ENCODE measurements at regions not wholly inside any gene's neighbourhood (a gene's known extent, or its start where the extent isn't known, plus 50 kb on each side); places are given as distances from the start of the nearest gene placed in this dataset.

DNA sequence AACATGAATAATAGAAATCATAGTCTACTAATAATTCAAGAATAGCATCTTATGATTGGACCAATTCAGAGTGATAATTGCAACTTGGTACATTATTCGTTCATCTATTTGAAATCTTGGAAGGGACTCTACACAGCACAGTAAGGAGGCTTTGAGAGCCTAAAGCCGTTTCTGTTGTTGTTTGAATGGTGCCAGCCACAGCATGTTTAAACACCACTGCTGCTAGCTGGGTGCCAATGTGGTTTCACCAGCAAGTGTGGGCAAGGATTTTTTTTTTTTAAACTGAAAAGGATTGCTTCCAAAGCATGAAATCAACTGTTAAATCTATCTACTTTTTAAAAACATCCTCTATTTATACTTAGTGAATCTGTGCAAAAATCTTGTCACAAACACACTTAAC, 253.9 kb upstream of the MAP3K1 start:
- TF ChIP-seq, protein P1, sequence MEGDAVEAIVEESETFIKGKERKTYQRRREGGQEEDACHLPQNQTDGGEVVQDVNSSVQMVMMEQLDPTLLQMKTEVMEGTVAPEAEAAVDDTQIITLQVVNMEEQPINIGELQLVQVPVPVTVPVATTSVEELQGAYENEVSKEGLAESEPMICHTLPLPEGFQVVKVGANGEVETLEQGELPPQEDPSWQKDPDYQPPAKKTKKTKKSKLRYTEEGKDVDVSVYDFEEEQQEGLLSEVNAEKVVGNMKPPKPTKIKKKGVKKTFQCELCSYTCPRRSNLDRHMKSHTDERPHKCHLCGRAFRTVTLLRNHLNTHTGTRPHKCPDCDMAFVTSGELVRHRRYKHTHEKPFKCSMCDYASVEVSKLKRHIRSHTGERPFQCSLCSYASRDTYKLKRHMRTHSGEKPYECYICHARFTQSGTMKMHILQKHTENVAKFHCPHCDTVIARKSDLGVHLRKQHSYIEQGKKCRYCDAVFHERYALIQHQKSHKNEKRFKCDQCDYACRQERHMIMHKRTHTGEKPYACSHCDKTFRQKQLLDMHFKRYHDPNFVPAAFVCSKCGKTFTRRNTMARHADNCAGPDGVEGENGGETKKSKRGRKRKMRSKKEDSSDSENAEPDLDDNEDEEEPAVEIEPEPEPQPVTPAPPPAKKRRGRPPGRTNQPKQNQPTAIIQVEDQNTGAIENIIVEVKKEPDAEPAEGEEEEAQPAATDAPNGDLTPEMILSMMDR (IDR thresholded peaks at IDR 0.05; ENCODE audit: insufficient read depth, low read depth, low read length, missing control alignments) = no peak
- no peak overlapping the region for H3K4me3 ChIP-seq (ENCODE audit: low read length)
- DNase-seq (ENCODE audit: low read depth) = peak; percentile 49

DNA sequence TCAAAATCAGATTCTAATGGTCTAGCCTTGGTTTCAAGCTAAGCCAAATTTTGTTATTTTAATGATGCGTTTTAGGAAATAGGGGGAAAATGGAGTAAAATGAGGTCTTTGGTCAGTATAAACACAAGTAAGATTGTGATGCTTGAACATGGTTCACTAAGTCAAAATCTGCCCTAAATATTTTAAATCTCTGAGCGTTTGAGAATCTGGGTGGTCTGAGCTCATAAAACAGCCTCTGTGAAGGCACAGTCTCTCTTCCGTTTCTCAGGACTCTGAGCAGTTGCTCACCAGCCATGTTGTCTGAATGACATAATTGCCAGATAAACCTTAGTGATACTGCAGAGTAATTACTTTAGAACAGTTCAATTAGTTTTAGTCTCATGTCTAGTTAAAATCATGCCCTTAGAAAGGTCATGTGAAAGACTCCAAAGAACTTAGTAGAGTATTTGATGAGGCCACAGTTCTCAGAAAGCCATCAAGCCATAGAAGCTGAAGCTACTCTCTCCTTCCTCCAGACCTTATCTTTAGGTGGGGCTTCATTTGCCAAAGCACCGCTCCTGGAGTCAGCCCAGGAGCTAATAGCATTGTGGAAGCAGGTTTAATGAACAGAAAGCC, 257.1 kb upstream of the MAP3K1 start:
- H3K4me3 ChIP-seq (ENCODE audit: low read length) = no peak overlapping the region
- TF ChIP-seq, protein P1 (IDR thresholded peaks at IDR 0.05; ENCODE audit: insufficient read depth, low read depth, low read length, missing control alignments) = no peak
- no peak for DNase-seq (ENCODE audit: low read depth)

DNA sequence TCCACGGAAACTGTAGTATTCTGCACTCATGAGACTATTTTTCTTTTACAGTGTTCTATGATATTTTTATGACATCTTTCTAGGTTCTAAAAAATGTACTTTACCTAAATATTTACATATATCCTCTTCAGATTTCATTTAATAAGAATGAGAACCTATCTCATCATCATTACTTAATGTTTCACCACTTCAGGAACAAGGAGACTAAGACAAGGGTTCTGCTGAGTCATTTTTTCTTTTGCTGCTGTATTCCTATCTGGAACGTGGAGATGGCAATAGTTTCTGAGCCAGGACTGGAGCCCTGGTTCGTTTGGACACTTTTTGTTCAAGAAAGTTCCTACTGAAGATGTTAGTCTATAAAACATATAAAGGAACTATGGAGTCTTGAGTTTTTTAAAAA, 258.2 kb upstream of the MAP3K1 start:
- no peak overlapping the region for H3K4me3 ChIP-seq (ENCODE audit: low read length)
- DNase-seq (ENCODE audit: low read depth) = no peak
- TF ChIP-seq, protein P1 (IDR thresholded peaks at IDR 0.05; ENCODE audit: insufficient read depth, low read depth, low read length, missing control alignments) = no peak

- DNase-seq (ENCODE audit: low read depth) = peak; percentile 29
- H3K4me3 ChIP-seq (ENCODE audit: low read length) = no peak overlapping the region
- TF ChIP-seq, protein P1 (IDR thresholded peaks at IDR 0.05; ENCODE audit: insufficient read depth, low read depth, low read length, missing control alignments) = no peak
Observed at GRCh38 chr5:56552612-56553268, 262.6 kb upstream of the MAP3K1 start.

GRCh38 chr5:56550227-56550626, 265.1 kb upstream of the MAP3K1 start:
- TF ChIP-seq, protein P1 (IDR thresholded peaks at IDR 0.05; ENCODE audit: insufficient read depth, low read depth, low read length, missing control alignments) = no peak
- DNase-seq (ENCODE audit: low read depth) = no peak
- H3K4me3 ChIP-seq (ENCODE audit: low read length) = no peak overlapping the region

- TF ChIP-seq, protein P1 (IDR thresholded peaks at IDR 0.05; ENCODE audit: insufficient read depth, low read depth, low read length, missing control alignments) = no peak
- no peak overlapping the region for H3K4me3 ChIP-seq (ENCODE audit: low read length)
- no peak for DNase-seq (ENCODE audit: low read depth)
Observed at GRCh38 chr5:56549096-56549886, 266.1 kb upstream of the MAP3K1 start.

Measured in epithelial cell of esophagus (primary cell).